K562 (cell line): ENCODE measurements at regions not wholly inside any gene's neighbourhood (a gene's known extent, or its start where the extent isn't known, plus 50 kb on each side); places are given as distances from the start of the nearest gene placed in this dataset.

Experiments used
- ATAC-seq: fragments of 200-7000 bp; cut with Tn5 transposase; 3 replicates; pipeline ENCODE4 v1.9.1; 2020; ENCODE audit warnings: moderate library complexity
- BruUV-seq: library from RNA; stranded (reverse); fragments of 400-500 nt; replicated peaks from 2 replicates; lab custom pipeline; 2021; lab: Mats Ljungman, UMichigan
- CTCF ChIA-PET: fragments of 300-600 bp; formaldehyde crosslinking; extraction: SDS; loops from one replicate; lab custom pipeline; 2021; ENCODE audit warnings: low intra/inter-chr PET ratio; lab: Yijun Ruan, JAX
- POLR2A ChIA-PET: fragments of 300-600, 350-650 bp; sonication (Branson Sonifier 250); formaldehyde crosslinking; extraction: SDS; loops from one replicate; lab custom pipeline; 2021; ENCODE audit warnings: antibody characterized with exemption, inconsistent platforms; lab: Yijun Ruan, JAX
- DNase-seq, 4 experiments: peaks; one replicate each; pipeline versions ENCODE4 v3.0.0 to v3.0.0-alpha.2; 2011 to 2018; ENCODE audit warnings: low spot score in 3 of 4, mixed read lengths in 3 of 4; ENCODE audit errors: extremely low read depth in 1 of 4
- FAIRE-seq: peaks from 2 replicates; lab custom pipeline; 2011; peaks lifted over from hg19 to GRCh38; lab: Jason Lieb, UNC
- H2AFZ ChIP-seq: 2 replicates; pipeline ENCODE4 v1.6.0; 2011; ENCODE audit warnings: low read depth, low read length, control low read depth, inconsistent platforms
- H3K27ac ChIP-seq: fragments of 200-600 bp; 3 replicates; pipeline ENCODE4 v1.8.0; 2011; ENCODE audit warnings: low read depth, mild to moderate bottlenecking, control low read depth, inconsistent platforms, low read length, moderate library complexity, mixed read lengths; ENCODE audit errors: extremely low read depth
- H3K27me3 ChIP-seq, 2 experiments: fragments of 300-600 bp in 1 of 2; 2 replicates in 1 of 2; 3 replicates in 1 of 2; pipeline versions ENCODE4 v1.6.0 to v1.8.0; 2011; ENCODE audit warnings: inconsistent platforms in 2 of 2, low read length in 2 of 2, mild to moderate bottlenecking in 1 of 2, mixed read lengths in 1 of 2, moderate library complexity in 1 of 2; ENCODE audit not compliant: control insufficient read depth in 2 of 2, insufficient read depth in 2 of 2
- H3K36me3 ChIP-seq: fragments of 300-600 bp; 3 replicates; pipeline ENCODE4 v1.8.0; 2011; ENCODE audit warnings: mild to moderate bottlenecking, low read length, inconsistent platforms; ENCODE audit not compliant: control insufficient read depth, insufficient read depth
- H3K4me1 ChIP-seq, 2 experiments: fragments of 200-600 bp in 1 of 2; replicated peaks in 1 of 2; 2 replicates in 1 of 2; 3 replicates in 1 of 2; pipeline versions ENCODE4 v1.5.1 to v1.8.0; 2011; ENCODE audit warnings: inconsistent platforms in 2 of 2, low read length in 2 of 2, mild to moderate bottlenecking in 1 of 2, mixed read lengths in 1 of 2, moderate library complexity in 1 of 2; ENCODE audit not compliant: control insufficient read depth in 2 of 2, insufficient read depth in 2 of 2
- H3K4me2 ChIP-seq: 2 replicates; pipeline ENCODE4 v1.6.1; 2011; ENCODE audit warnings: low read length, control low read depth, inconsistent platforms, mixed read lengths; ENCODE audit not compliant: insufficient read depth
- H3K4me3 ChIP-seq: fragments of 200-600 bp; sonication (generic), shearing (Covaris generic); 2 replicates; pipeline ENCODE4 v1.5.1; 2016; ENCODE audit warnings: control low read depth, inconsistent platforms
- H3K79me2 ChIP-seq: fragments of 200-600 bp; 3 replicates; pipeline ENCODE4 v1.8.0; 2011; ENCODE audit warnings: low read length, inconsistent platforms; ENCODE audit not compliant: control insufficient read depth, insufficient read depth
- H3K9ac ChIP-seq, 2 experiments: 2 replicates each; pipeline versions ENCODE4 v1.6.0 to v1.6.1; 2011; ENCODE audit warnings: low read depth in 2 of 2, low read length in 2 of 2, control low read depth in 1 of 2, inconsistent platforms in 1 of 2, mild to moderate bottlenecking in 1 of 2, mixed read lengths in 1 of 2; ENCODE audit not compliant: insufficient read depth in 1 of 2
- H3K9me1 ChIP-seq: one replicate; pipeline ENCODE4 v1.6.0; 2011; ENCODE audit warnings: inconsistent platforms, mild to moderate bottlenecking, low read length, moderate library complexity; ENCODE audit not compliant: control insufficient read depth, insufficient read depth
- H3K9me3 ChIP-seq: replicated peaks from 2 replicates; pipeline ENCODE4 v1.5.1; 2011; ENCODE audit warnings: low read depth, low read length, inconsistent platforms; ENCODE audit not compliant: control insufficient read depth, insufficient read depth
- H4K20me1 ChIP-seq: replicated peaks from 2 replicates; pipeline ENCODE4 v1.6.1; 2011; ENCODE audit warnings: low read length, inconsistent platforms, mixed read lengths; ENCODE audit not compliant: control insufficient read depth, insufficient read depth
- ADNP ChIP-seq: fragments of 200-800 bp; sonication (Bioruptor generic); IDR thresholded peaks from 2 replicates; pipeline ENCODE4 v1.6.1; 2016; ENCODE audit warnings: missing genetic modification characterization, missing compliant biosample characterization
- BRCA1 ChIP-seq, 2 experiments: fragments of 450-650 bp in 1 of 2; sonication (generic) in 1 of 2; formaldehyde crosslinking in 1 of 2; IDR thresholded peaks; 2 replicates each; pipeline versions ENCODE4 v1.5.0 to v1.6.1; 2017 to 2020; ENCODE audit warnings: mild to moderate bottlenecking in 1 of 2, missing genetic modification reagents in 1 of 2
- CEBPZ ChIP-seq: fragments of 150-350 bp; IDR thresholded peaks from 2 replicates; pipeline ENCODE4 v1.6.1; 2014; ENCODE audit warnings: low read depth, mild to moderate bottlenecking, low read length, borderline replicate concordance
- CGGBP1 ChIP-seq: fragments of 250-450 bp; sonication (Bioruptor Pico); IDR thresholded peaks from 2 replicates; pipeline ENCODE4 v1.9.0; 2021; ENCODE audit warnings: mild to moderate bottlenecking
- CHD1 ChIP-seq: fragments of 200-600 bp; sonication (generic); IDR thresholded peaks from one replicate; pipeline ENCODE4 v1.6.1; 2012; ENCODE audit warnings: mild to moderate bottlenecking, moderate library complexity, low read length, inconsistent platforms
- HCFC1 ChIP-seq: IDR thresholded peaks from 2 replicates; pipeline ENCODE4 v1.6.1; 2012; ENCODE audit warnings: low read depth, low read length, improper control_type of control experiment
- HSF4 ChIP-seq: fragments of 250-450 bp; sonication (Bioruptor Pico); IDR thresholded peaks from 2 replicates; pipeline ENCODE4 v2.1.2; 2022; ENCODE audit warnings: mild to moderate bottlenecking, moderate library complexity, borderline replicate concordance
- JUND ChIP-seq, 2 experiments: IDR thresholded peaks; 2 replicates in 1 of 2; 3 replicates in 1 of 2; pipeline ENCODE4 v1.6.1; 2011; ENCODE audit warnings: borderline replicate concordance in 2 of 2, low read depth in 2 of 2, low read length in 2 of 2, improper control_type of control experiment in 1 of 2, missing biosample characterization in 1 of 2, missing genetic modification characterization in 1 of 2, missing genetic modification reagents in 1 of 2
- KDM5B ChIP-seq: fragments of 200-600 bp; sonication (generic); IDR thresholded peaks from 2 replicates; pipeline ENCODE4 v1.6.1; 2012; ENCODE audit warnings: low read depth, mild to moderate bottlenecking, moderate library complexity, low read length, control low read depth, inconsistent platforms; ENCODE audit not compliant: insufficient replicate concordance
- MCM7 ChIP-seq, 2 experiments: fragments of 450-650 bp; IDR thresholded peaks; 2 replicates each; pipeline ENCODE4 v1.6.1; 2016 to 2018
- POLR2A ChIP-seq: fragments of 450-650 bp; conservative IDR thresholded peaks from 2 replicates; pipeline ENCODE4 v1.6.1; 2016
- RBM39 ChIP-seq: fragments of 200-400 bp; formaldehyde crosslinking; optimal IDR thresholded peaks from 2 replicates; pipeline ENCODE3; 2018; ENCODE audit warnings: low read depth, low read length
- SP2 ChIP-seq: IDR thresholded peaks from 2 replicates; pipeline ENCODE4 v1.6.1; 2011; ENCODE audit warnings: mild to moderate bottlenecking, low read depth, low read length, moderate library complexity; ENCODE audit not compliant: poor library complexity, severe bottlenecking; ENCODE audit errors: extremely low read depth
- ZC3H11A ChIP-seq: IDR thresholded peaks from 2 replicates; pipeline ENCODE4 v1.6.1; 2012; ENCODE audit warnings: low read depth, low read length, improper control_type of control experiment
- ZNF197 ChIP-seq: fragments of 200-800 bp; sonication (Bioruptor generic); IDR thresholded peaks from 2 replicates; pipeline ENCODE4 v1.6.1; 2016; ENCODE audit warnings: low read depth, missing genetic modification characterization, missing compliant biosample characterization
- ZNF507 ChIP-seq: conservative IDR thresholded peaks from 2 replicates; pipeline ENCODE4 v1.6.1; 2017; ENCODE audit warnings: missing genetic modification characterization, missing compliant biosample characterization
- WGBS: fragments of 100-300 bp; shearing (Covaris generic); methylation state at CpG from one replicate; pipeline ENCODE4 v1.1.6; 2016; ENCODE audit warnings: low coverage, mixed read lengths; ENCODE audit not compliant: insufficient coverage; ENCODE audit errors: missing lambda C conversion rate; 5-methylcytosine and 5-hydroxymethylcytosine counted together
- in situ Hi-C: fragments of 300-500 bp; cut with MboI; formaldehyde crosslinking; loops from 4 replicates; pipeline ENCODE4 v1.15.0; 2018; ENCODE audit warnings: inconsistent platforms, mixed read lengths
- intact Hi-C: fragments of 100-400 bp; cut with micrococcal nuclease; formaldehyde crosslinking; loops from 2 replicates; pipeline ENCODE4 v1.14.2; 2022
- TF ChIP-seq, protein P1 (sequence below), 2 experiments: fragments of 450-650 bp in 1 of 2; sonication (generic) in 1 of 2; formaldehyde crosslinking in 1 of 2; IDR thresholded peaks in 1 of 2; conservative IDR thresholded peaks in 1 of 2; 2 replicates each; pipeline versions ENCODE4 v1.6.1 to v1.8.1; 2016 to 2023; ENCODE audit warnings: mild to moderate bottlenecking in 2 of 2, moderate library complexity in 2 of 2, inconsistent platforms in 1 of 2, missing genetic modification reagents in 1 of 2

DNA sequence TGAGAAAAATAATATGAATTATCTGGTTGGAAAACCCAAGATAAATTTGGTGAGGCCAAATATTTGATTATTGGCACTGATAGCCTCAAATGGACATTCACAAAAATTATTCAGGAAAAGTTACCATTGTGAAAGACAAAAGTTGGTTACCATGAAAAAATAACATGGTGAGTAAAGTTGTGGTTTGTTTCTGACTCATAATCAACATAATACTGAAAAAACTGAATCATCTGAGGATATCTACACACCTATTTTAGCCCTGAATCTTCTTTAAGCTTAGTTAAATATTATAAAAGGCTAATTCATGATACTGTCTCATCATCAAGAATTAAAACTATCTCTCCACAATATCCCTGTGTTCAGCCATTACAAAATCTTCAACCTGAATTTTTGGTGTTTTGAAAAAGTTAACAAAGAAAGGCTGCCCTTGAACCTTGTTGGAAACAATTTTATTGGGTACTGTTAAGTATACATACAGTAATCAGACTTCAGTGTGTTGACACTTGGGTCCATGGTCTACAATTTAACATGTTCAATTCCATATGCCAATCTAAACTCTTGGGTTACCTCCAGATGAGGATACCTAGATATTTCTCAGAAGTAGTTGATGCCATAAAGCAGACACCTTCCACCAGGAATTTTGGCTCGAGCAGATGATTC is 607.5 kb upstream of the SLC39A10 start (continued):
- TF ChIP-seq SP2 (no peak), CHD1 (no peak)
- TF ChIP-seq, protein P1, sequence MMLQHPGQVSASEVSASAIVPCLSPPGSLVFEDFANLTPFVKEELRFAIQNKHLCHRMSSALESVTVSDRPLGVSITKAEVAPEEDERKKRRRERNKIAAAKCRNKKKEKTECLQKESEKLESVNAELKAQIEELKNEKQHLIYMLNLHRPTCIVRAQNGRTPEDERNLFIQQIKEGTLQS (IDR thresholded peaks at IDR 0.05), result no peak
- TF ChIP-seq, protein P1 (CRISPR knock-in tag; conservative IDR thresholded peaks at IDR 0.05), result no peak
- TF ChIP-seq, all 486 proteins: peak for 0

GRCh38 chr2:195047955-195048354 is 609.1 kb upstream of the SLC39A10 start:
- Histone ChIP-seq H3K27ac (no peak overlapping the region), H2AFZ (no peak overlapping the region), H3K27me3 (no peaks in the 10 kb centered on the region), H4K20me1 (no peaks in the 10 kb centered on the region), H3K4me3 (no peak overlapping the region), H3K79me2 (no peaks in the 10 kb centered on the region), H3K9ac (no peak overlapping the region), H3K9me1 (no peaks in the 10 kb centered on the region), H3K4me2 (no peak overlapping the region), H3K36me3 (no peaks in the 10 kb centered on the region), H3K4me1 (no peaks in the 10 kb centered on the region), H3K9me3 (no peaks in the 10 kb centered on the region)
- intact Hi-C loops, result no loop called here
- POLR2A ChIA-PET, result no interaction called here
- BruUV-seq, result no TSS peak
- in situ Hi-C loops, result no loop called here
- DNase-seq (no peak), ATAC-seq (no peak), FAIRE-seq (no peak)
- CTCF ChIA-PET, result no interaction called here
- WGBS, result 14% methylated on average over 2 of the region's 2 CpGs
- TF ChIP-seq BRCA1 (IDR thresholded peaks at IDR 0.05) (no peak), BRCA1 (CRISPR knock-in tag; IDR thresholded peaks at IDR 0.05) (no peak), ADNP (tag) (no peak), RBM39 (no peak), MCM7 (IDR thresholded peaks at IDR 0.05) (no peak), CGGBP1 (CRISPR knock-in tag) (no peak), KDM5B (no peak), ZC3H11A (no peak), POLR2A (no peak), JUND (IDR thresholded peaks at IDR 0.05; ENCODE audit: borderline replicate concordance, low read depth, low read length) (no peak), JUND (tag; IDR thresholded peaks at IDR 0.05; ENCODE audit: borderline replicate concordance, low read depth, low read length) (no peak), ZNF507 (no peak), CEBPZ (no peak), HCFC1 (no peak), ZNF197 (no peak), HSF4 (no peak)
